Brain microvascular endothelial cell (primary cell): ENCODE measurements at regions not wholly inside any gene's neighbourhood (a gene's known extent, or its start where the extent isn't known, plus 50 kb on each side); places are given as distances from the start of the nearest gene placed in this dataset.
A peak's percentile ranks its signal among the peaks of the same experiment; 100 is the strongest.

Experiments used
- DNase-seq: peaks from one replicate; pipeline ENCODE4 v3.0.0-alpha.2; 2020
- H3K27ac ChIP-seq: fragments of 250-450 bp; sonication (Bioruptor Pico); 2 replicates; pipeline ENCODE4 v1.5.1; 2020; ENCODE audit warnings: mild to moderate bottlenecking, moderate library complexity
- H3K27me3 ChIP-seq: fragments of 250-450 bp; sonication (Bioruptor Pico); replicated peaks from 2 replicates; pipeline ENCODE4 v1.5.1; 2020; ENCODE audit warnings: mild to moderate bottlenecking
- H3K36me3 ChIP-seq: fragments of 250-450 bp; sonication (Bioruptor Pico); replicated peaks from 2 replicates; pipeline ENCODE4 v1.5.1; 2020; ENCODE audit warnings: mild to moderate bottlenecking
- H3K4me3 ChIP-seq: 2 replicates; pipeline ENCODE4 v1.5.1; 2011; ENCODE audit warnings: low read depth, mild to moderate bottlenecking, control low read depth, low read length, moderate library complexity
- in situ Hi-C: cut with HindIII; loops from 2 replicates; pipeline ENCODE4 v1.10.0; 2017; ENCODE audit warnings: low sequenced_read_pairs, low pct_ligation_motif_present
- TF ChIP-seq, protein P1 (sequence below): IDR thresholded peaks from 2 replicates; pipeline ENCODE4 v1.5.1; 2011; ENCODE audit warnings: low read depth, mild to moderate bottlenecking, moderate library complexity, low read length, control low read depth, inconsistent platforms; ENCODE audit errors: missing control alignments

DNA sequence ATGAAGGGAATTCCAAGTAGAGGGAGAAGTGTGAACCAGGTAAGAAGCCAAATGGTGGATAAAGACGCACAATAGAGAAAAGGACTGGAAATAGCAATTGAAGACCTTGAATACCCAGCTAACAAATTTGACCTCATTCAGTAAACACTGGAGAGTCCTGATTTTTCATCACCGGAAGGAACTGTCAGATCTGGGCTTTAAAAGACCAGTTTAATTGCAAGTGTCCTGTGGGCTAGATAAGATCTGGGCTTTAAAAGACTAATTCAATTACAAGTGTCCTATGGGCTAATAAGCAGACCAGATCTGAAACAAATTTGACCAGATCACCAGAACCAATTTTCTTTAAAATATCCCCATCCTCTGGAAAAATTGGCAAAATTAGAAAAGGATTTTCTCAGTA is 380.0 kb downstream of the ACTL7B start:
- DNase-seq, result no peak
- no peak overlapping the region for H3K27ac ChIP-seq
- in situ Hi-C loops, result no loop called here
- TF ChIP-seq, protein P1, sequence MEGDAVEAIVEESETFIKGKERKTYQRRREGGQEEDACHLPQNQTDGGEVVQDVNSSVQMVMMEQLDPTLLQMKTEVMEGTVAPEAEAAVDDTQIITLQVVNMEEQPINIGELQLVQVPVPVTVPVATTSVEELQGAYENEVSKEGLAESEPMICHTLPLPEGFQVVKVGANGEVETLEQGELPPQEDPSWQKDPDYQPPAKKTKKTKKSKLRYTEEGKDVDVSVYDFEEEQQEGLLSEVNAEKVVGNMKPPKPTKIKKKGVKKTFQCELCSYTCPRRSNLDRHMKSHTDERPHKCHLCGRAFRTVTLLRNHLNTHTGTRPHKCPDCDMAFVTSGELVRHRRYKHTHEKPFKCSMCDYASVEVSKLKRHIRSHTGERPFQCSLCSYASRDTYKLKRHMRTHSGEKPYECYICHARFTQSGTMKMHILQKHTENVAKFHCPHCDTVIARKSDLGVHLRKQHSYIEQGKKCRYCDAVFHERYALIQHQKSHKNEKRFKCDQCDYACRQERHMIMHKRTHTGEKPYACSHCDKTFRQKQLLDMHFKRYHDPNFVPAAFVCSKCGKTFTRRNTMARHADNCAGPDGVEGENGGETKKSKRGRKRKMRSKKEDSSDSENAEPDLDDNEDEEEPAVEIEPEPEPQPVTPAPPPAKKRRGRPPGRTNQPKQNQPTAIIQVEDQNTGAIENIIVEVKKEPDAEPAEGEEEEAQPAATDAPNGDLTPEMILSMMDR, result no peak
- no peaks in the 10 kb centered on the region for H3K36me3 ChIP-seq
- H3K27me3 ChIP-seq, result no peaks in the 10 kb centered on the region
- H3K4me3 ChIP-seq, result no peak overlapping the region

DNA sequence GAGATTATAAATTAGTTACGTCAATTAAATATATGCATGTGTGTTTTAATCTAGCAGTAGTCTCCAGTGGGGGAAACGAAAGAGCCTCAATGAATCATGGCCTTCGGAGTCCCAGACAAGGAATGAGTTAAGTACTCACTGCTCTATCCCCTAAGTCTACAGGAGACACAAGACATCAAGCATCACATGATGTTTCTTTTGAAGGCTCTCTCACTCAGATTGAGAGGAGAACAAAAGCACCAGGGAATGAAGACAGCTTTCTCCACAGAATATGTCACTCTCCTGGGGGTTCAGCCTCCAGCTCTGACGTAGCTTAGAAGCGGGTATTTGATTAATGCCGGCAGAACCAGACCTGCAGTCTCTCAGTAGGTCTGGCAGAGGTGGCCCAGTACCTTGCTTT is 381.4 kb downstream of the ACTL7B start:
- H3K27ac ChIP-seq, result peak overlapping the region; percentile 72
- no peaks in the 10 kb centered on the region for H3K36me3 ChIP-seq
- DNase-seq, result peak; percentile 56
- in situ Hi-C loops, result no loop called here
- no peak overlapping the region for H3K4me3 ChIP-seq
- TF ChIP-seq, protein P1, result no peak
- H3K27me3 ChIP-seq, result no peaks in the 10 kb centered on the region

DNA sequence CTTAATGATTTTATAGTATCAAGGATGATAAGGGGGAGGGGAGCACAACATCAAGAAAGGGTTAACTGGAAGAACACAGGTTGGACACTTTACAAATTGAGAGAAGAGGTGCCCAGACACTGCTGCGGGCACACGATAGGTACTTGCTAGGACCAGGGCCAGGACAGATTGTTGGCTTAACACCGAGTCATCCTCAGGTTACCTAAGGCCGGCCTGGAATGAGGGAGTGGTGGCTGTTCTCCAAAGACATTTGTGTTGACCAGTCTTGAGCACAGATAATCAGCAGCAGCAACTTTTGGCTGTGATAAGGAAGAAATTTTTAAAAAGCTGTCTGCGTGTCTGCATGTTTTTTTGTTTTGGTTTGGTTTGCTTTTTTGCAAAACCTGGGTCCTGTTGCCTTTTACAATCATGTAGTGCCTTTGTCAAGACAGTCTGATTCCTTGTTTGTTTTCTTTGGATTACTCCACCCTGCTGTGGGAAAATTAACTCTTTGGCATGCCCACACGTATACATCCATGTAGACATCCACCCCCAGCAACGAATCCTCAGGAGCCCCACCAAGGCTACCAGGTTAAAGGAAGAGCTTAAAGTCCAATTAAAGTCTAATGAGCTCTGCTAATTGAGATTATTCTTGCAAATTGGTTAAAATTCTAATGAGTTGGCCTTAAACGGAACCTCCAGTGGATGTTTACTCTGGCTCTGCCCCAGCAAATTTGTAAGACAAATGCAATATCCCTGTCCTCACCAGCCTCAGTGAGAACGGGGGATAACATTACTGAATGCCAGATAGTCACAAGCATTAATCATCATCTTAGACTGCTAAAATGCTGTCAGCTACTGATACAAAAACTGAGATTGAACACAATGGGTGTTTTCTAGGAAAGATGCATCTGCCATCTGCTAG is 382.3 kb downstream of the ACTL7B start:
- in situ Hi-C loops, result no loop called here
- Histone ChIP-seq H3K27ac (peak overlapping the region; percentile 72), H3K36me3 (no peaks in the 10 kb centered on the region), H3K4me3 (no peak overlapping the region), H3K27me3 (no peaks in the 10 kb centered on the region)
- peak; percentile 80 for DNase-seq
- TF ChIP-seq, protein P1, result no peak

DNA sequence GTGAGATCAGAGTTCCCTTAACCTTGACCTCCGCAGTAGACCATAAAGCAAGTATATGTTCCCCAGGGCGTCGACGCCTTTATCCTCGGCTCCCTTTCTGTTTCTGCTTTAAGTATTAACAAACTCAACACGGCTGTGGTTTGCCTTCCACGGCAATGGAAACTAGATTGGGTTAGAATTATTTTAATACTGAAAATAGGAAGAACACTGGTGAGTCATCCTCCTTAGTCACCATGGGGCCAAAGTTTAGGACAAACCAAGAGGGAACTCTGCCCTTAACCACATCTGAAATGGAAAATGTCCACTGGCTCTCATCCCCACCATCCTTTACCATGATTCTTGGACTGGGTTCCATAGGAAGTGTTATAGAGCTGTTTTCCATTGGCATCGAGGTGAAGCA is 386.1 kb downstream of the ACTL7B start:
- no peak overlapping the region for H3K27ac ChIP-seq
- H3K4me3 ChIP-seq, result no peak overlapping the region
- peak; percentile 72 for DNase-seq

DNA sequence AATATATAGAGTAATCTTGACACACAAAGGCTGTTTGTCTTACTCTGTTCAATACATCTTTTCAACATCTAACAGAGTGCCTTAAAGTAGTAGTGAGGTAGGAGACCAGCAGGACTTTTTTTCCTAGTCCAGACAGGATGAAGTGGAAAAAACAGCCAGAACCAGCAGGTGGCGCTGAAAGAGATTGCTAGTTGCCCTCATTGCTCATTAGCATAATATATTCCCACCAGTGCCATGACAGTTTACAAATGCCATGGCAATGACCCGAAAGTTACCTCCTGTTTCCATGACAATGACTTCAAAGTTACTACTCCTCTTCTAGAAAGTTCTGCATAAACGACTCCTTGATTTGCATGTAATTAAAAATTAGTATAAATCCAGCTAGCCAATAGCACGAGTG is 387.4 kb downstream of the ACTL7B start:
- TF ChIP-seq, protein P1, result peak; percentile 76
- Histone ChIP-seq H3K27ac (no peak overlapping the region), H3K27me3 (no peaks in the 10 kb centered on the region), H3K36me3 (no peaks in the 10 kb centered on the region), H3K4me3 (no peak overlapping the region)
- peak; percentile 67 for DNase-seq
- in situ Hi-C loops, result no loop called here

More for the DNA sequence above, 386.1 kb downstream of the ACTL7B start:
- TF ChIP-seq, protein P1, result no peak
- Histone ChIP-seq H3K36me3 (no peaks in the 10 kb centered on the region), H3K27me3 (no peaks in the 10 kb centered on the region)
- in situ Hi-C loops, result no loop called here
